ENCODE measurements at regions not wholly inside any gene's neighbourhood (a gene's known extent, or its start where the extent isn't known, plus 50 kb on each side); places are given as distances from the start of the nearest gene placed in this dataset.
"Not testable (repeated sequence)": the region's sequence is repeated elsewhere in the genome, so short reads cannot be mapped to it uniquely, and the experiment has no call there.

DNA sequence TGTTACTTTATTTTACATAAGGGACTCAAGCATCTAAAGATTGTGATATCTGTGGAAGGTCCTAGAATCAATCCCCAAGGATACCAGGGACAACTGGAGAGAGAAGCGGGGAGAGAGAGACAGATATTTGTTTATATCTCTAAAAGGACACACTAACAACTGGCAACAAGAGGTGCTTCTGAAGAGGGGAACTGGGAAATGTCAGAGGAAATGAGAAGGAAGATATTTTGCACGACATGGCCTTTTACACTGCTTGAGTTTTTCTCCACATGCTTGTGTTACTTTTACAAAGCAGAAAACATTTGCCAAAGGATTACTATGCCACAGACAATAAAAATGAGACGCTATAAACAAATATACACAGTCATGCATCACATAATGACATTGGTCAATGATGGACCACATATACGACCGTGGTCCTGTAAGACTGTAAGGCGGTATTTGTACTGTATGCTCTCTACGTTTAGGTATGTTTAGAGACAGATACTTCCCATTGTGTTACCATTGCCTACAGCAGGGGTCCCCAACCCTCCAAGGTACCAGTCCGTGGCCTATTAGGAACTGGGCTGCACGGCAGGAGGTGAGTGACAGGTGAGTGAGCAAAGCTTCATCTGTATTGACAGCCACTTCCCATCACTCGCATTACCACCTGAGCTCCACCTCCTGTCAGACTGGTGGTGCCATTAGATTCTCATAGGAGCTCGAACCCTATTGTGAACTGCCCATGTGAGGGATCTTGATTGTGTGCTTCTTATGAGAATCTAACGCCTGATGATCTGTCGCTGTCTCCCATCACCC, 64.6 kb upstream of the PTPN1 start:
- CTCF ChIA-PET, result interaction anchor here (0.6 to 1.6 kb wide), 2 partner anchors 10 to 368 kb away, joined by 3 read pairs; no protein-coding TSS in a partner anchor
- Histone ChIP-seq H3K9me3 (ENCODE audit: control extremely low read depth in 1 of 5, control insufficient read depth in 4 of 5, insufficient read depth in 2 of 5, low read depth in 1 of 5, low read length in 4 of 5) (no peaks in the 10 kb centered on the region), H3K4me1 (ENCODE audit: control extremely low read depth in 1 of 4, control insufficient read depth in 4 of 4, insufficient read depth in 4 of 4, low read length in 3 of 4) (peaks cover 0 to 12% (median 8%) of the 10 kb centered on the region in 4 experiments), H3K36me3 (ENCODE audit: control insufficient read depth in 4 of 4, insufficient read depth in 4 of 4, low read length in 3 of 4) (no peaks in the 10 kb centered on the region), H3K4me3 (ENCODE audit: control insufficient read depth in 1 of 7, extremely low read depth in 1 of 7, insufficient read depth in 4 of 7, low read depth in 2 of 7, low read length in 6 of 7) (no peak overlapping the region), H3K27ac (ENCODE audit: insufficient read depth in 1 of 2, low read depth in 1 of 2, low read length in 2 of 2, poor library complexity in 1 of 2, severe bottlenecking in 2 of 2) (no peak overlapping the region), H3K27me3 (replicated peaks in 2 of 5; ENCODE audit: control insufficient read depth in 4 of 5, insufficient read depth in 5 of 5, low read length in 4 of 5) (no peaks in the 10 kb centered on the region)
- no peak for DNase-seq
- 98% methylated on average over 7 of the region's 13 CpGs for WGBS (ENCODE audit: insufficient coverage)
- POLR2A ChIA-PET, result interaction anchor here (0.6 kb wide), 1 partner anchor 51 kb away, joined by 3 read pairs; no protein-coding TSS in a partner anchor

GRCh38 chr20:50446351-50447101, 63.7 kb upstream of the PTPN1 start:
- 81% methylated on average over 14 of the region's 16 CpGs for WGBS (ENCODE audit: insufficient coverage)
- ChIA-PET POLR2A (no interaction called here), CTCF (no interaction called here)

DNA sequence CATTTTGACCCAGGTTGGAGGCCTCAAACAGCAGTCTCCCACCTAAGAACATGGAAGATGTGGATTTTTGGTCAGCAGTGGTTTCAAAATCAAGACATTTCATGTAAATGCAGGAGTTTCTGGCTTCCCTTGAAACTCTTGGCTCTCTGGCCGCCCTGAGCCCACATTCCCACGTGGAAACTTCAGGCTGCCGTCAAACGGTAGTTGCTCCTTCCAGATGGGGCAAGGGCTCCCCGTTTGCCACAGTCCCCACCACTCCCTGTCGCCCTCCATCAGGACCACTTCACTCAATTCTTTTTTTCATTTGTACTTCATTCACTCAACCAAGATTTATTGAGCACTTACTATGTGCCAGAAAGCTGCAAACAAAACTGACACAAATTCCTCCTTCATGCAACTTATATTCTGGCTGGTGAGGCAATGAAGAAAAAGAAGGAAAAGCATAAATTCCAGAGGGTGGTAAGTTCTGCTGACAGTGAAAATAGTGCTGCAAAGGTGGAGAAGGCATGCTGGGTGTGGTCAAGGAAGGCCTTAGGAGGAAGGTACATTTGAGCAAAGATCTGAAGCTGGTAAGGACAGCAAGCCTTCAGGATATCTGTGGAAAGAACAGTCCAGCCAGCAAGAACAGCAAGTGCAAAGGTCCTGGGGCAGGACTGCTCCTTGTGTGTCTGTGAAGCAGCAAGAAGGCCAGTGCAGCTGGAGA, 62.9 kb upstream of the PTPN1 start:
- Histone ChIP-seq H3K27ac (ENCODE audit: insufficient read depth in 1 of 2, low read depth in 1 of 2, low read length in 2 of 2, poor library complexity in 1 of 2, severe bottlenecking in 2 of 2) (no peak overlapping the region), H3K36me3 (ENCODE audit: control insufficient read depth in 4 of 4, insufficient read depth in 4 of 4, low read length in 3 of 4) (no peaks in the 10 kb centered on the region), H3K27me3 (replicated peaks in 2 of 5; ENCODE audit: control insufficient read depth in 4 of 5, insufficient read depth in 5 of 5, low read length in 4 of 5) (no peaks in the 10 kb centered on the region), H3K9me3 (ENCODE audit: control extremely low read depth in 1 of 5, control insufficient read depth in 4 of 5, insufficient read depth in 2 of 5, low read depth in 1 of 5, low read length in 4 of 5) (no peaks in the 10 kb centered on the region), H3K4me1 (ENCODE audit: control extremely low read depth in 1 of 4, control insufficient read depth in 4 of 4, insufficient read depth in 4 of 4, low read length in 3 of 4) (peaks cover 2 to 20% (median 19%) of the 10 kb centered on the region in 4 experiments), H3K4me3 (ENCODE audit: control insufficient read depth in 1 of 7, extremely low read depth in 1 of 7, insufficient read depth in 4 of 7, low read depth in 2 of 7, low read length in 6 of 7) (no peak overlapping the region)
- no peak for DNase-seq
- ChIA-PET CTCF (no interaction called here), POLR2A (no interaction called here)
- 94% methylated on average over 6 of the region's 6 CpGs for WGBS (ENCODE audit: insufficient coverage)

More at GRCh38 chr20:50446351-50447101, 63.7 kb upstream of the PTPN1 start:
- Histone ChIP-seq H3K27ac (ENCODE audit: insufficient read depth in 1 of 2, low read depth in 1 of 2, low read length in 2 of 2, poor library complexity in 1 of 2, severe bottlenecking in 2 of 2) (no peak overlapping the region), H3K4me3 (ENCODE audit: control insufficient read depth in 1 of 7, extremely low read depth in 1 of 7, insufficient read depth in 4 of 7, low read depth in 2 of 7, low read length in 6 of 7) (no peak overlapping the region), H3K9me3 (ENCODE audit: control extremely low read depth in 1 of 5, control insufficient read depth in 4 of 5, insufficient read depth in 2 of 5, low read depth in 1 of 5, low read length in 4 of 5) (no peaks in the 10 kb centered on the region), H3K4me1 (ENCODE audit: control extremely low read depth in 1 of 4, control insufficient read depth in 4 of 4, insufficient read depth in 4 of 4, low read length in 3 of 4) (peaks cover 0 to 18% (median 16%) of the 10 kb centered on the region in 4 experiments), H3K27me3 (replicated peaks in 2 of 5; ENCODE audit: control insufficient read depth in 4 of 5, insufficient read depth in 5 of 5, low read length in 4 of 5) (no peaks in the 10 kb centered on the region), H3K36me3 (ENCODE audit: control insufficient read depth in 4 of 4, insufficient read depth in 4 of 4, low read length in 3 of 4) (no peaks in the 10 kb centered on the region)
- no peak for DNase-seq

DNA sequence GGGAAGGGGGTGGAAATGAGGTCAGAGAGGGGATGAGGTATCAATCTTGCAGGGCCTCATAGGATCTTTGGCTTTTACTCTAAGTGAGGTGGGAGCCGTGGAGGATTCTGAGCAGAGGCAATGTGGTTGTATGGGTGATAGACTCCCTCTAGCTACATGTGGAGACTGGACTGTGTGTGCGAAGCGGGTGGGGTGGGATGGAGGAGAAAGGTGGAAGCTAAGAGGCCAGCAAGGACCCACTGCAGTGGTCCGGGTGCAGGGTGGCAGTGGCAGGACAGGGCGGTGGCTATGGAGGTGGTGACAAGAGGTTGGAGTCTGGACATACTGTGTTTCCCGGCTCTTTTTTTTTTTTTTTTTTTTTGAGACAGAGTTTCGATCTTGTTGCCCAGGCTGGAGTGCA, 62.4 kb upstream of the PTPN1 start:
- Histone ChIP-seq H3K9me3 (ENCODE audit: control extremely low read depth in 1 of 5, control insufficient read depth in 4 of 5, insufficient read depth in 2 of 5, low read depth in 1 of 5, low read length in 4 of 5) (no peaks in the 10 kb centered on the region), H3K36me3 (ENCODE audit: control insufficient read depth in 4 of 4, insufficient read depth in 4 of 4, low read length in 3 of 4) (no peaks in the 10 kb centered on the region), H3K27me3 (replicated peaks in 2 of 5; ENCODE audit: control insufficient read depth in 4 of 5, insufficient read depth in 5 of 5, low read length in 4 of 5) (no peaks in the 10 kb centered on the region), H3K27ac (ENCODE audit: insufficient read depth in 1 of 2, low read depth in 1 of 2, low read length in 2 of 2, poor library complexity in 1 of 2, severe bottlenecking in 2 of 2) (no peak overlapping the region), H3K4me3 (ENCODE audit: control insufficient read depth in 1 of 7, extremely low read depth in 1 of 7, insufficient read depth in 4 of 7, low read depth in 2 of 7, low read length in 6 of 7) (no peak overlapping the region), H3K4me1 (ENCODE audit: control extremely low read depth in 1 of 4, control insufficient read depth in 4 of 4, insufficient read depth in 4 of 4, low read length in 3 of 4) (peaks cover 2 to 23% (median 19%) of the 10 kb centered on the region in 4 experiments)
- DNase-seq, result no peak
- POLR2A ChIA-PET, result no interaction called here
- CTCF ChIA-PET, result no interaction called here
- 100% methylated on average over 2 of the region's 7 CpGs for WGBS (ENCODE audit: insufficient coverage)

GRCh38 chr20:50448625-50449403, 61.4 kb upstream of the PTPN1 start:
- H3K4me3 ChIP-seq (ENCODE audit: control insufficient read depth in 1 of 7, extremely low read depth in 1 of 7, insufficient read depth in 4 of 7, low read depth in 2 of 7, low read length in 6 of 7); H3K36me3 ChIP-seq (ENCODE audit: control insufficient read depth in 4 of 4, insufficient read depth in 4 of 4, low read length in 3 of 4); H3K27ac ChIP-seq (ENCODE audit: insufficient read depth in 1 of 2, low read depth in 1 of 2, low read length in 2 of 2, poor library complexity in 1 of 2, severe bottlenecking in 2 of 2); POLR2A ChIA-PET; H3K27me3 ChIP-seq (replicated peaks in 2 of 5; ENCODE audit: control insufficient read depth in 4 of 5, insufficient read depth in 5 of 5, low read length in 4 of 5); H3K9me3 ChIP-seq (ENCODE audit: control extremely low read depth in 1 of 5, control insufficient read depth in 4 of 5, insufficient read depth in 2 of 5, low read depth in 1 of 5, low read length in 4 of 5); DNase-seq: not testable (repeated sequence)
- 96% methylated on average over 10 of the region's 10 CpGs for WGBS (ENCODE audit: insufficient coverage)
- peaks cover 2 to 23% (median 19%) of the 10 kb centered on the region in 4 experiments for H3K4me1 ChIP-seq (ENCODE audit: control extremely low read depth in 1 of 4, control insufficient read depth in 4 of 4, insufficient read depth in 4 of 4, low read length in 3 of 4)
- CTCF ChIA-PET, result interaction anchor here (0.6 to 1.4 kb wide), 3 partner anchors 15 to 27 kb away, joined by 3 to 4 read pairs (median 3); no protein-coding TSS in a partner anchor

DNA sequence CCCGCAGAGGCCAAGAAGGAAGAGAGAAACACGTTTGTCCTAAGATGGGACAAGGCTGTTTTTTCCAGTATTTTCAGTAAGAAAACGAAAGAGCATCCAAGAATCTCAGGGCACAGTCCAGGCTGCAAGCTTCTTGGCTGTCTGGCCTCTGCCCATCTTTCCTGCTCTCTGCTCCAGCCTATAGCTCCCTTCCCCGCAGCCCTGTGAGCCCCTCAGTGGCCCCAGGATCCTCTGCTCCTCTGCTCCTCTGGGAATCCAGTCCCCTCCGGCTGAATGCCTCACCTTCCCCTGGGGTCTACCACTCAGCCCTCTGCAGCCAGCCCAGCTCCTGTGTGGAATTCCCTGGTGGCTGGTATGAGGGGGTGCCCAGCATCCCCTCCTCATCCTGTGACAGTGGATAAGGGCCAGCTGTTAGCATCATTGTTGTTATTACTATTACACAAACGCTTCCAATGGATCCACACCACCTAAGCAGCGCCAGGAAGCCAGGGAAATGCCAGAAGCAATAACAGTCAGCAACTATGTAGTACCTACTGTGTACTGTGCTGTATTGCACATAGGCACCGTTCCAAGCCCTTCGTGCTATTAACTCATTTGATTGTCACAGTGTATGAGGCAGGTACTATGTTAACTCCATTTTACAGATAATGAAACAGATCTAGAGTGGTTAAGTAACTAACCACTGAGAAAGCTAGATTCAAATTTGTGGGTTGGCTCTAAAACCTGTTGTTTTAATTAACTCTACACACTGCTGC, 60.3 kb upstream of the PTPN1 start:
- H3K4me3 ChIP-seq (ENCODE audit: control insufficient read depth in 1 of 7, extremely low read depth in 1 of 7, insufficient read depth in 4 of 7, low read depth in 2 of 7, low read length in 6 of 7), result no peak overlapping the region
- no peaks in the 10 kb centered on the region for H3K36me3 ChIP-seq (ENCODE audit: control insufficient read depth in 4 of 4, insufficient read depth in 4 of 4, low read length in 3 of 4)
- 94% methylated on average over 6 of the region's 9 CpGs for WGBS (ENCODE audit: insufficient coverage)
- CTCF ChIA-PET, result interaction anchor here (1.1 to 1.4 kb wide), 2 partner anchors 17 to 24 kb away, joined by 4 read pairs; no protein-coding TSS in a partner anchor
- POLR2A ChIA-PET, result no interaction called here
- no peak overlapping the region for H3K27ac ChIP-seq (ENCODE audit: insufficient read depth in 1 of 2, low read depth in 1 of 2, low read length in 2 of 2, poor library complexity in 1 of 2, severe bottlenecking in 2 of 2)
- peaks cover 0 to 3% (median 0%) of the 10 kb centered on the region in 5 experiments for H3K27me3 ChIP-seq (replicated peaks in 2 of 5; ENCODE audit: control insufficient read depth in 4 of 5, insufficient read depth in 5 of 5, low read length in 4 of 5)
- peaks cover 2 to 23% (median 19%) of the 10 kb centered on the region in 4 experiments for H3K4me1 ChIP-seq (ENCODE audit: control extremely low read depth in 1 of 4, control insufficient read depth in 4 of 4, insufficient read depth in 4 of 4, low read length in 3 of 4)
- DNase-seq, result no peak
- H3K9me3 ChIP-seq (ENCODE audit: control extremely low read depth in 1 of 5, control insufficient read depth in 4 of 5, insufficient read depth in 2 of 5, low read depth in 1 of 5, low read length in 4 of 5), result no peaks in the 10 kb centered on the region

Data from common myeloid progenitor, CD34-positive (primary cell).